ENCODE measurements at regions not wholly inside any gene's neighbourhood (a gene's known extent, or its start where the extent isn't known, plus 50 kb on each side); places are given as distances from the start of the nearest gene placed in this dataset.

- Histone ChIP-seq H3K4me3 (no peak overlapping the region), H3K27ac (ENCODE audit: extremely low read depth, low read depth, low read length) (no peak overlapping the region), H3K27me3 (ENCODE audit: control insufficient read depth in 2 of 2, insufficient read depth in 2 of 2, low read length in 2 of 2) (no peaks in the 10 kb centered on the region), H3K79me2 (ENCODE audit: control insufficient read depth, insufficient read depth, low read length) (no peaks in the 10 kb centered on the region), H3K4me2 (ENCODE audit: insufficient read depth, low read length) (no peak overlapping the region), H2AFZ (ENCODE audit: low read depth, low read length) (no peak overlapping the region), H3K9me1 (ENCODE audit: control insufficient read depth, insufficient read depth, low read length) (no peaks in the 10 kb centered on the region), H3K9me3 (replicated peaks; ENCODE audit: control insufficient read depth, insufficient read depth, low read depth, low read length) (no peaks in the 10 kb centered on the region), H4K20me1 (replicated peaks; ENCODE audit: control insufficient read depth, insufficient read depth, low read length) (no peaks in the 10 kb centered on the region), H3K4me1 (replicated peaks in 1 of 2; ENCODE audit: control insufficient read depth in 2 of 2, insufficient read depth in 2 of 2, low read length in 2 of 2) (no peaks in the 10 kb centered on the region; a peak in 1 of 5 replicates), H3K9ac (ENCODE audit: insufficient read depth in 1 of 2, low read depth in 2 of 2, low read length in 2 of 2) (no peak overlapping the region), H3K36me3 (ENCODE audit: control insufficient read depth, insufficient read depth, low read length) (no peaks in the 10 kb centered on the region)
- no peak for FAIRE-seq
- DNase-seq (ENCODE audit: extremely low read depth in 1 of 4, low spot score in 3 of 4) = no peak
- POLR2A ChIA-PET = interaction anchor here (0.6 kb wide), 1 partner anchor 109 kb away, joined by 3 read pairs; no protein-coding TSS in a partner anchor
- CTCF ChIA-PET (ENCODE audit: low intra/inter-chr PET ratio) = no interaction called here
- in situ Hi-C loops (cut with MboI) = no loop called here
- BruUV-seq (replicated peaks) = no TSS peak
- no peak for ATAC-seq
- TF ChIP-seq ZFP36 (IDR thresholded peaks at IDR 0.05; ENCODE audit: low read depth, low read length, partially characterized antibody) = no peak
- no peak for TF ChIP-seq GABPB2 (CRISPR knock-in tag; conservative IDR thresholded peaks at IDR 0.05)
- no peak for TF ChIP-seq HIVEP1 (CRISPR knock-in tag; IDR thresholded peaks at IDR 0.05)
- no peak for TF ChIP-seq ZNF695 (CRISPR knock-in tag; IDR thresholded peaks at IDR 0.05)
- no peak for TF ChIP-seq ARID2 (IDR thresholded peaks at IDR 0.05)
- TF ChIP-seq TEAD2 (tag; IDR thresholded peaks at IDR 0.05) = no peak
- no peak for TF ChIP-seq TCF7 (IDR thresholded peaks at IDR 0.05; ENCODE audit: borderline replicate concordance)
- no peak for TF ChIP-seq RNF2 (IDR thresholded peaks at IDR 0.05)
- TF ChIP-seq, protein P1, sequence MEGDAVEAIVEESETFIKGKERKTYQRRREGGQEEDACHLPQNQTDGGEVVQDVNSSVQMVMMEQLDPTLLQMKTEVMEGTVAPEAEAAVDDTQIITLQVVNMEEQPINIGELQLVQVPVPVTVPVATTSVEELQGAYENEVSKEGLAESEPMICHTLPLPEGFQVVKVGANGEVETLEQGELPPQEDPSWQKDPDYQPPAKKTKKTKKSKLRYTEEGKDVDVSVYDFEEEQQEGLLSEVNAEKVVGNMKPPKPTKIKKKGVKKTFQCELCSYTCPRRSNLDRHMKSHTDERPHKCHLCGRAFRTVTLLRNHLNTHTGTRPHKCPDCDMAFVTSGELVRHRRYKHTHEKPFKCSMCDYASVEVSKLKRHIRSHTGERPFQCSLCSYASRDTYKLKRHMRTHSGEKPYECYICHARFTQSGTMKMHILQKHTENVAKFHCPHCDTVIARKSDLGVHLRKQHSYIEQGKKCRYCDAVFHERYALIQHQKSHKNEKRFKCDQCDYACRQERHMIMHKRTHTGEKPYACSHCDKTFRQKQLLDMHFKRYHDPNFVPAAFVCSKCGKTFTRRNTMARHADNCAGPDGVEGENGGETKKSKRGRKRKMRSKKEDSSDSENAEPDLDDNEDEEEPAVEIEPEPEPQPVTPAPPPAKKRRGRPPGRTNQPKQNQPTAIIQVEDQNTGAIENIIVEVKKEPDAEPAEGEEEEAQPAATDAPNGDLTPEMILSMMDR (IDR thresholded peaks at IDR 0.05 in 2 of 3, conservative IDR thresholded peaks at IDR 0.05 in 1 of 3; ENCODE audit: insufficient read depth in 2 of 3, low read depth in 1 of 3, low read length in 3 of 3) = no peak
- no peak for TF ChIP-seq ZNF133 (CRISPR knock-in tag; IDR thresholded peaks at IDR 0.05)
- no peak for TF ChIP-seq CBX5 (IDR thresholded peaks at IDR 0.05; ENCODE audit: borderline replicate concordance, low read depth)
- no peak for TF ChIP-seq NCOR1 (IDR thresholded peaks at IDR 0.05)
- TF ChIP-seq HMGXB4 (CRISPR knock-in tag; IDR thresholded peaks at IDR 0.05) = no peak
- no peak for TF ChIP-seq PCBP2 (IDR thresholded peaks at IDR 0.05; ENCODE audit: low read depth, low read length, poor library complexity, severe bottlenecking)
- TF ChIP-seq, protein P2, sequence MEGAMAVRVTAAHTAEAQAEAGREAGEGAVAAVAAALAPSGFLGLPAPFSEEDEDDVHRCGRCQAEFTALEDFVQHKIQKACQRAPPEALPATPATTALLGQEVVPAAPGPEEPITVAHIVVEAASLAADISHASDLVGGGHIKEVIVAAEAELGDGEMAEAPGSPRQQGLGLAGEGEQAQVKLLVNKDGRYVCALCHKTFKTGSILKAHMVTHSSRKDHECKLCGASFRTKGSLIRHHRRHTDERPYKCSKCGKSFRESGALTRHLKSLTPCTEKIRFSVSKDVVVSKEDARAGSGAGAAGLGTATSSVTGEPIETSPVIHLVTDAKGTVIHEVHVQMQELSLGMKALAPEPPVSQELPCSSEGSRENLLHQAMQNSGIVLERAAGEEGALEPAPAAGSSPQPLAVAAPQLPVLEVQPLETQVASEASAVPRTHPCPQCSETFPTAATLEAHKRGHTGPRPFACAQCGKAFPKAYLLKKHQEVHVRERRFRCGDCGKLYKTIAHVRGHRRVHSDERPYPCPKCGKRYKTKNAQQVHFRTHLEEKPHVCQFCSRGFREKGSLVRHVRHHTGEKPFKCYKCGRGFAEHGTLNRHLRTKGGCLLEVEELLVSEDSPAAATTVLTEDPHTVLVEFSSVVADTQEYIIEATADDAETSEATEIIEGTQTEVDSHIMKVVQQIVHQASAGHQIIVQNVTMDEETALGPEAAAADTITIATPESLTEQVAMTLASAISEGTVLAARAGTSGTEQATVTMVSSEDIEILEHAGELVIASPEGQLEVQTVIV (CRISPR knock-in tag; IDR thresholded peaks at IDR 0.05; ENCODE audit: borderline replicate concordance) = no peak
- TF ChIP-seq ZNF707 (CRISPR knock-in tag; conservative IDR thresholded peaks at IDR 0.05) = no peak
- no peak for TF ChIP-seq ZNF354B (CRISPR knock-in tag; IDR thresholded peaks at IDR 0.05)
- TF ChIP-seq ZNF76 (CRISPR knock-in tag; IDR thresholded peaks at IDR 0.05; ENCODE audit: borderline replicate concordance) = no peak
- TF ChIP-seq PCBP1 (IDR thresholded peaks at IDR 0.05; ENCODE audit: low read depth, low read length, poor library complexity, severe bottlenecking) = no peak
- no peak for TF ChIP-seq GABPB1 (CRISPR knock-in tag; IDR thresholded peaks at IDR 0.05)
- intact Hi-C loops (cut with micrococcal nuclease) = no loop called here
Measured at GRCh38 chr4:75179510-75179909, 246.6 kb downstream of the PARM1 start.
